HG02870 (cell line): ENCODE measurements at regions not wholly inside any gene's neighbourhood (a gene's known extent, or its start where the extent isn't known, plus 50 kb on each side); places are given as distances from the start of the nearest gene placed in this dataset.

ENCODE experiments used
- ATAC-seq: cut with Tn5 transposase; IDR thresholded peaks from one replicate; pipeline ENCODE4 v1.9.1; 2021; ENCODE audit warnings: mild to moderate bottlenecking, moderate library complexity; ENCODE audit not compliant: unreplicated experiment

- no peak for ATAC-seq
These were observed 107.2 kb upstream of the PGRMC2 start for GRCh38 chr4:128394778-128395177.

GRCh38 chr4:128393101-128393704 is 105.6 kb upstream of the PGRMC2 start:
- ATAC-seq = no peak

GRCh38 chr4:128390475-128390996 is 102.9 kb upstream of the PGRMC2 start:
- ATAC-seq = no peak

- ATAC-seq = no peak
These were observed 101.2 kb upstream of the PGRMC2 start for GRCh38 chr4:128388796-128389195.

- no peak for ATAC-seq
These were observed 100.7 kb upstream of the PGRMC2 start for GRCh38 chr4:128388352-128388630.

- ATAC-seq = no peak
These were observed 100.2 kb upstream of the PGRMC2 start for GRCh38 chr4:128387600-128388351.

DNA sequence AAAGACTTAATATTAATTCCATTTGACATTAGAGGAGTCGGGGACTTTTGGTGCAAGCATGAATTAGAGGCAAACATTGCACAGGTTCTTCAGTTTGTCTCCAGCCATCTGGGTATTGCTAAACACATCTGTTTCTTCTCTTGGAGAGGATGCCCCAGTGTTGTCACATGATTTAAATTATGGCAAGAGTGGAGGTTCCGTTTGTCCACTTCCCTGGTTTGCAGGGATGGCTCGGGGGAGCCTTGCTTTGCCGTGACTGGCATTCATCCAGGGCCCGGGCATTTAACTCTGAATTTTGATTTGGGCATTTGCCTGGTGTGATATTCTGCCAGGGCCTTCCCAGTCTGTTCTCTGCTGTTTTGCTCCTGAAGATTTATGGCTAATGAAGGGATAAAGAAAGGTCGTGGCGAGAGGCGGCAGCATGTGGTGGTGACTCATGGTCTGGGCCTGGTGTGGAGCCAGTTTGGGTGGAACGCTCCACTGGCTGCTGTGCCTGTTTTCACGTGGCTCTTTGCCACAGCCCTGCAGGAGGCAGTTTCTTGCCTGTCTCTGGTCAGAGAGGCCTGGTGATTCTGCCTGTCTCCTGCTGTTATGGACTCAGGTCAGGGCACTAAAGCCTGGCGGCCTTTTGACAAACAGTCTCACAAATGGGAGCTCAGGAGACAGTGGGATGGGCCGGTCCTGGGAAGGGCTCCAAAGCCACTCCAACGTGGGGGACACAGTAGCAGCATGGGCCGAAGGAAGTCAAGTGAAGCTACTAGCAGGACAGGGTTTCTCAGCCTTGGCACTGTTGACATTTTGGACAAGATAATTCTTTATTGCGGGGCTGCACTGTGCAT is 99.4 kb upstream of the PGRMC2 start:
- no peak for ATAC-seq

GRCh38 chr4:128385683-128386304 is 98.2 kb upstream of the PGRMC2 start:
- no peak for ATAC-seq

- ATAC-seq = no peak
These were observed 97.4 kb upstream of the PGRMC2 start for GRCh38 chr4:128384765-128385598.

GRCh38 chr4:128384091-128384520 is 96.5 kb upstream of the PGRMC2 start:
- ATAC-seq = no peak

DNA sequence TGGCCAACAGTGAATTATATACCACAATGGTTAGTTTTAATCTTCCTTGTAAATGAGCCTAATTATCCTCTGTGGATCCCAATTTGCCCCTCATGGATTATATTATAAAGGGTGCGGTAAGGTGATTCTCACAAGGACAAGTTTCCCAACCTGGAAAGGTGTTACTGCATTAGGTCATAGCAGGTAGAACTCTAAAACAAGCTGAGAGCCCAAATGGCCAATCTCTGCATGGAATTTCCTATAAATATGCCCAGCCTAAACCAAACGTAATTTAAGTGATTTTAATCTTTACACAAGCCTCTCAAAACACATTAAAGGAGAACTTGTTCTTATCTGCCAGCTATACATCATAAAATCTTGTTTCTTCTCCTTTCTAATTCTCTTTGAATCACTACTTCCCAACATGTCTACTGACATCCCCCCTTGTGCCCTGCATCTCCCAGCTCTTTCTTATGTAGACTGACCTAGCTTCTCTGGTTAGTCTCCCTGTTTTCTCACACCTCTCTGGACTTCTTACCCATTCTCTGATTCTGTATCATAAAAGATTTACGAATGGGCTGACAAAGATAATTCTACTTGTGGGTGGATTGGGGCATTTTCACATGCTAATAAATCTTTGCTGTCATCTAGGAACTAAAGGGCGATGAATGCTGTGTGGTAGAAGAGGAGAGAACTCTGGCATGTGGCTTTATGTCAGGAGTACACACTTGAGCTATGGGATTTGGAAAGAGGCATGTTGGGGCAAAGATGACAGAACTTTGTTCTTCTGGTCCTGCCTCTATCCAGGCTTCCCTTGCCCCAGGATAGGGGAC is 94.3 kb upstream of the PGRMC2 start:
- no peak for ATAC-seq

DNA sequence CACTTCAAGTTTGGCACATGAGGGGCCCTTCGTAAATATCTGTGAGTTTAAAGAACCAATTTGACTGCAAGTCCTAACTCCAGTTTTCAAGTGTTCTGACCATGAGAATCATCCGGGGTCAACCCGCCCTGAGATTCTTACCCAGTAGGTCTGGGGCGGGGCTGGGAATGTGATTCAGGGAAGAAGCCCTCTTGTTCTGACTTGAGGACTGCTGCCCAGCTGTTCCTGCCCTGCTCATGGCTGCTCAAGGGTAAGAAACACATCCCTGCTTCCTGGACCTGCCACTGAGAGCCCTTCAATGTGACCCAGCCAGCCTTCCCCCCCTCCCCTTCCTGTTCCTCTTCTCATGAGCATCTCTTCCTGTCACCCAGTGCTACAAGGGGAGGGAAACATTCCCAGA is 92.7 kb upstream of the PGRMC2 start:
- no peak for ATAC-seq

DNA sequence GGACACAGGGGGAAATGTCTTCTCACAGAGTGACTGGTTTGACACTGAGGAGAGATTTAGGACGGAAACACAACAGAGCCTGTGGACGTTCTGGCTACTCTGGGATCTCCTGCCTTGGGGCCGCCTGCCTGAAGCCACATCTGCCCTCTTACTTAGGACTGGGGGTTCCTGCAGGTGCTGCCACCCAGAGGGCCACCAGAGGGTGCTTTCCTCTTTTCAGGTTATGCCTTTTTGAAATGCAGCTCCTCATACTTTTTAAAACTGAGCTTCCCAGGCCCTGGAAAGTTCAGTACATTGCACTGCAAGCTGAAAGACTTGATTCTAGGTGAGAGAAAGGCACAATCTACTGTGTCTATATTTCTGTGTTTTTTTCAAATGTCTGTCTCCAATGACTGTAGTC is 92.2 kb upstream of the PGRMC2 start:
- ATAC-seq = no peak

DNA sequence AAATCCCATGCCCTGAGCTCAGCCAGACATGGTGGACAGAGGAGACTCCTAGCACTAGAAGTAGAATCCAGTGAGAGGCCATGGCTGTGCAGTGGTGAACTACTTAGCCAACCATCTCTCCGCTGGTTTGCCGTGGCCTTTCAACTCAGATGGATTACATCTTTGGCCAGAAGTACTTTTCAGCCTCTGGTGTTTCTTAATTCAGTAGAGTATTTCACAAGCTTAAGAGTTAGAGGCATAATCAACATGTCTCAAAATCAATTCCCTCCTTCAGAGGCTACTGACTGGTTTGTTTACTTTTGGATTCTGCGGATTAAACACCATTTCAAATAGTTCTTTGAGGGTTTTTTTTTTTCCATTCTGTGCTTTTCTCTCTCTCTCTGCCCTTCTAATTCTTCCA is 91.1 kb upstream of the PGRMC2 start:
- ATAC-seq = no peak

DNA sequence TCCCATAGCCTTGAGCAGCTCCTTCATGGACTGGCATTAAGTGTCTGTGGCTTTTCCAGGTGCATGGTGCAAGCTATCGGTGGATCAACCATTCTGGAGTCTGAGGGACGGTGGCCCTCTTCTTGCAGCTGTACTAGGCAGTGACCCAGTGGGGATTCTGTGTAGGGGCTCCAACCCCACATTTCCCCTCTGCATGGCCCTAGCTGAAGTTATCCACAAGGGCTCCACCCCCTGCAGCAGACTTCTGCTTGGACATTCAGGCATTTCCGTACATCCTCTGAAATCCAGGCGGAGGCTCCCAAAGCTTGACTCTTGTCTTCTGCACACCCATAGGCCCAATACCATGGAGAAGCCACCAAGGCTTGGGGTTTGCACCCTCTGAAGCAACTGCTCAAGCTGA is 89.3 kb upstream of the PGRMC2 start:
- no peak for ATAC-seq

- no peak for ATAC-seq
These were observed 88.7 kb upstream of the PGRMC2 start for GRCh38 chr4:128376303-128376702.

DNA sequence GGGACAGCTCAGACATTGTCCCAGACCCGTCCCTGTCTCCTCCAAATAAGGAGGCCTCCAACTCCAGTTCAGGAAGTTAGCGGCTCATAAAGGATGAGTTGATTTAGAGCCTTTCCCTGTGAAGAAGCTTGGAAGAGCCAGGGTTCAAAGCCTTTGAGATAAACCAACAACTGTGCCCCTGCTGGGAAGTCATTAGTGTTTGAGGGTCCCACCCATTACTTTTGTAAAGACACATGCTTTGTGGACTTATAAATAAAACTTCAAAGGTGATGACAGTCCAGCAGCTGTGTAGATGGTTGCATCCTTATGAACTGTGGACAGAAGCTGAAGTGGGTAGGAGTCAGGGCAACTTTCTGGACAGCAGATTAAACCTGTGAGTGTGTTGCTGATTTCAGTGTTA is 86.0 kb upstream of the PGRMC2 start:
- ATAC-seq = no peak

GRCh38 chr4:128371876-128372275 is 84.3 kb upstream of the PGRMC2 start:
- no peak for ATAC-seq

GRCh38 chr4:128371001-128371777 is 83.6 kb upstream of the PGRMC2 start:
- no peak for ATAC-seq
